SKM-1 (cell line): ENCODE measurements at regions not wholly inside any gene's neighbourhood (a gene's known extent, or its start where the extent isn't known, plus 50 kb on each side); places are given as distances from the start of the nearest gene placed in this dataset.

Experiments
- DNase-seq: peaks from one replicate; lab custom pipeline; 2025; ENCODE audit not compliant: unreplicated experiment; lab: John Stamatoyannopoulos, UW

GRCh38 chr13:40103864-40104263 is 448.4 kb downstream of the COG6 start:
- no peak for DNase-seq

- DNase-seq, result no peak
Observed at GRCh38 chr13:40105231-40105630, 449.8 kb downstream of the COG6 start.

DNA sequence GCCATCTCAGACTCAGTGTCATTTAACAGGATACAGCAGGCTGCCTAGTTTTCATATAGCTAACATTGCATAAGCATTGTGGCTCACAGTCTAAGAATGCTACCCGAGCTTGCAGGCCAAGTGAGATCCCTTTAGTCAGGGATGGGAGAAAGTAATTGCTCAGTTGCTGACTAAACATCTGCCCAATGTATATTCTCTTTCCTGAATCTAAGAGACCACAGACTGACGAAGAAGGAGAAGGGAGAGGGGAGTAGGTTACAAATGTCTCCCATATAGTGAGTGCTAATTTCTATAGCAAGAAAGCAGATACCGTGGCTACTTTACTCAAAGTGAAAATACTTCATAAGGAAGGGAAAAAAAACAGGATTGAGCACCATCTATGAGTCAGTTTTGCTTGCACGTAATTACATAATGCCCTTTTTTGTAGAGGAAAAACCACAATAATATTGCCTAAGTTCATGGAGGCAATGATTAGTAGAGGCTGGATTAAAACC is 453.9 kb downstream of the COG6 start:
- DNase-seq, result no peak

GRCh38 chr13:40113643-40114304 is 458.3 kb downstream of the COG6 start:
- no peak for DNase-seq

DNA sequence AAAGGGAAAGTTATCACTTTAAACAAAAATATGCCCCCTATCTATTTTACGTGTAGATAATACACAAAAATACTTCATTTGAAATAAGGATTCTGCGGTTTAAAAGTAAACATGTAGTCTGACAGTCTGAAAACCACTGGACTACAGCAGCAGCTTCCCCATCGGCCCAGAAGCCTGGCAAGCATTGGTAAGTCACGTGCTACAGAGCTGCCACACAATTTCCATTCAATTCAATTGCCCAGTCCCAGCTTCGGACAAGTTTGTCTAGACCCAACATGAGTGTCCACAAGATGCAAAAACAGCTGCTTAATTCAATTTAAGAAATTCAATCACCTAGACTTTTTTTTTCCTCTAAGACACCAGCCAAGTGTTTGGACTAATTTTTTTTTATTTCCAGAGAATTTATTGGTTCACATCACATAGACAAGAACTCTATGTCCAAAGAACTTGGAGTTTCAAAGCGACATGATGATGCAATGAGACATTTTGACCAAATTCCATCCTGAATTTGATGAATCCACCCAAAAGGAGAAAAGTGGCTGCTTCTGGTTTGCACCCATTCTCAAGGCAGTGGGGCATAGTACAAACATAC is 458.9 kb downstream of the COG6 start:
- no peak for DNase-seq

DNA sequence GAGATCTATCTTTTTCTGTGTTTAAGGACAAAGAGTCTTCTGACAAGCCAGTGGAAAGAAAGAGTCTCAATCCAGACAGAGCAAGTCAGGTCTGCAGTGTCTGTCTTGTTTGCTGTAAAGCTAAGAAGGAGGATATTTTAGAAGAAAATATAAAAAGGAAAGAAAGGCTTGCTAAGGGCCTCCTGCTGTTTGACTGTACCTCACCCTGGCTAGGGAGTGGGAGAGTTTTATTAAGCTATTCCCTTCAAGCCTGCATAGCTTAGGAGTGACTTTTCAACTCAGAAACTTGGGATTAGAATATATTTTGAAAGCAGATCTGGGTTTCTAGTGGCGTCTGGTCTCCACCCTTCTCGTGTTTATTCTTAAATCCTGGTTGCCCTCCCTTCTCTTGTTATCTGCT is 460.0 kb downstream of the COG6 start:
- no peak for DNase-seq

DNA sequence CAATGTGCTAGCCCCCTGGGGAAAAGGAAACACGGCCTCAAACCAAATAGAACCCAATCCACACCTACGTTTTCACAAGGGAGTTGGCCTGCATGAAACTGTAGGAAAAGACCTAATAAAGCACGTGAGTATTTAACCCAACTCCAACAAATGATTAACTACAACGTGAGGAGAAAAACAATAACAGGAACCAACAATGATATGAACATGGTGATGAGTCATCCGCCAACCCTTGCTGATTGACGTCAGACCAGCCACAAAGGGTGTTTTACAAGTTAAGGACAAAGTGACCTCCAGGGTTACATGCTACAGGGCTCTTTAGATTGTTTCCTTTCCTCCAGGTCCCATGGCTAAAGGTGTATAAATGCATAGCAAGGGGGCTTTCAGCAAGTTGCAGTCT is 460.5 kb downstream of the COG6 start:
- DNase-seq, result no peak

DNA sequence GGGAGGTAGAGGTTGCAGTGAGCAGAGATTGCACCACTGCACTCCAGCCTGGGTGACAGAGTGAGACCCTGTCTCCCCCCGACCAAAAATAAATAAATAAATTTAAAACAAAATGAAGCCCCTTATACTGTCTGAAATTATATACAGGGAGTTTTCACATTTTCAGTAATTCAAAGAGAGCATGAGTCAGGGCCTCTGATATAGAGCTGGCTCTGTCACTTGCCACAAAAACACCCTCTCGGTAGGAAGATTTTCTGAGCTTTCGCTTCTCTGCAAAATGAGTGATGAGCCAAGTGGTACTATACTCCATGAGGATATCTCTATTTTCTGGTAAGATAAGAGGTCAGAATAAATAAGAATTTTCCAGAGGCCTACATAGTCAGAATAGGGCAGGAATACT is 462.9 kb downstream of the COG6 start:
- no peak for DNase-seq

- no peak for DNase-seq
Observed at GRCh38 chr13:40119852-40120251, 464.4 kb downstream of the COG6 start.

DNA sequence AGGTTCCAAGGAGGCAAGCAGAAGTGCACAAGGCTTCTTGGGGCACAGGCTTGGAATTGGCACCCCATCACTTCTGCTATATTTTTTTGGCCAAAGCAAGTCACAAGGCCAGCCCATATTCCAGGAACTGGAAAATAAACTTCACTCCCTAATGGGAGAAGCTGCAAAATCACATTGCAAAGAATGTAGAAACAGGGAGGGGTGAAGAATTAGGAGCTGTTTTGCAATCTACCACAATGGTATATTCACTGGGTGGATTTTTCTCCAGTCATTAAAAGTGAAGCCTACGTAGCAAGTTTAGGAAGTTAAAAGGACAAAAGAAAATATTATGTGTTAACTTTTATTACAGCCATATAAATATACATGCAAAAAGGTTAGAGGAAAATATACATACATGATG is 464.8 kb downstream of the COG6 start:
- no peak for DNase-seq

GRCh38 chr13:40120781-40121180 is 465.3 kb downstream of the COG6 start:
- DNase-seq, result no peak

DNA sequence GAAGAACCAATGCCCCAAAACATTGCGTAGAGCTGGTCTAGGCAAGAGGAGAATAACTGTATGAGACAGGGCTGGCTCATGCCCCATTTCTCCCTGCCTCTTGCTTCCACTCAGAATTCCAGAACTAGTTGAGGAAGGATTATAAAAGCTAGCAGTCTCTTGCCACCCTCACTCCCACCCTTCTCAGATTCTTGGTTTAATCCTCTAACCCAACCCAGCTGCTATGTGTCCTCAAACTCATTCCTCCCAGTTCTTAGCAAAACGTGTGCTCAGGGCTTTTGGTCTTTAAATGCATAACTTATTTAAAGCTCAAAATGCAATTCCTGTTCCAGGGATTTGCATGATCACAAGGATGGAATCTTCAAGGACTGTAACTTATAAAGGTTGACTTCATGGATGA is 466.3 kb downstream of the COG6 start:
- DNase-seq, result no peak

DNA sequence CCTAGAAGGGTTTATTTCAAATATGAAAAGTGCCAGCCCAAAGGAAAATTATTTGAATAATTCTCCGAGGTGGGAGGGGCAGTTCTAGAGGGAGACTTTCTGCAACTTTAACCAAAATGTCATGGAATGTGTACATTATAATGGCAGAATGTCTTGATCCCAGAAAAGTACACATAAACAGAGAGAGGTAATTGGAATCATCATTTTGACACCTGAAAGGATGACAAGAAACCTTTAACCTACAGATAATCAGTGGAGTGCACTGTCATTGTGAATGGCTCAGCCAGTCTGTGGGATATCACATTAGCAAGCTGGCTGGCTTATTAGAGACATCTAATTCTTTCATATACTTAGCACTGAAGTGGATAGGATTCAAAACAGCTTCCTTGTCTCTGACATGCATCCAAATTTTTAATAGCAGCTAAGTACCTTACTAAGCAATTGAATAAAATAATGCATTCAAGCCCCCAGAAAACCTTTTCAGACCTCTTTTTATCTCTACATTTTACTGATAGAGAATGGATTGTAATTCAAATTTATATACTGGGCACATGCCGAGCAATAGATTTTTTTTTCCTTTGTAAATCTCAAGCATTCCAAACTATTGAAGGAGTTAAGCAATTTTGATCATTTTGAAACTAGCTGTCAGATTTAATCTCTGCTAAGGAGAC is 468.6 kb downstream of the COG6 start:
- DNase-seq, result no peak

- no peak for DNase-seq
Observed at GRCh38 chr13:40124633-40125015, 469.2 kb downstream of the COG6 start.

DNA sequence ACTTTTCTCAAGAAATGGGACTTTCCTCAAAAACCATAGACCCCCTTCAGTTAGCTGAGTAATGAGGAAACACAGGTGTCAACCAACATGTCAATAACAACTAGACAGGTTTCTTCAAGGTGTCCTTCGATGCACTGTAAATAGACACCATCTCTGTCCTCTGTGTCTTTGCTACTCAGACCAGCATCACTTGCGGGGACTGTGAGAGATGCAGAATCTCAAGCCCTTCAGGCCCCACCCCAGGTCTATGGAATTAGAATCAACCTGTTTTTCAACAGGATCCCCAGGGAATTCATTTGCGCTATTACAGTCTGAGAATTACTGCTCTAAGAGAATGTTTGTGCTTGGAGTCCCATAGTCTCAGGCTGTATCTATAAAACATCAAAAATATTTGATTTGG is 469.9 kb downstream of the COG6 start:
- no peak for DNase-seq

GRCh38 chr13:40126306-40127085 is 471.0 kb downstream of the COG6 start:
- DNase-seq, result no peak

- no peak for DNase-seq
Observed at GRCh38 chr13:40127476-40127875, 472.0 kb downstream of the COG6 start.

GRCh38 chr13:40127925-40128324 is 472.5 kb downstream of the COG6 start:
- DNase-seq, result no peak

- DNase-seq, result no peak
Observed at GRCh38 chr13:40129467-40129866, 474.0 kb downstream of the COG6 start.

DNA sequence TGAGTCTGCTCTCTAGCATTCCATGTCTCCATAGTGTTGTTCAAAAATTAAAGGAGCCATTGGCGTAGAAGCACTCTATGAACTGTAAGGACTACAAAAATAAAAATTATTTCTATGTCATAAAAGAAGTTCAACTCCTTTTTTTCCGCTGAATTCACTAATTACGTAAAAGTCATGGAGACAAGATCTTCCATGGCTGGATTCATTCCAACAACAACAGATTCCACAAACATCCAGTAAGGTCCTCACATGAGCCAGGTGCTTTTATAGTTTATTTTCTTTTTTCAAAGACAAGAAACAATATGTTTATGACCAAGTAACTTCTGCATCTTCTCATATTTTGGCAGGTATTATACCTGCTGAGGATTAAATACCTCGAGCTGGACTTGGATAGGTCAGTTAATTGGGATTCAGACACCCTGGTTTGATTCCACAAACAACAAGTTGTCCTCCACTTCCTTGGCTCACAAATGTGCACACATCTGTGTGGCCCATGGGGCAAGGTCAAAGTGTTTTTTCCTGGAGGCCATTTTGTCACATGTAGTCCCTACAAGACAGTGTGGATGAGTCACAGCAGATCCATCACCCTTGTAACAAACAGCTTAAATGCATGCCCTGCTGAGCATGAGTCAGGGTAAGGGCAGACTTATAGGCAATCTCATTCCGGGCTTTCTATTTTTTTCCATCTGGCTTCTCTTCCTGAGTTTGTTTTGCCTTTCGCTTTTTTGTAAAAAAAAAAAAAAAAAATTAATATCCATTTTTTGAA is 475.6 kb downstream of the COG6 start:
- DNase-seq, result no peak

- DNase-seq, result no peak
Observed at GRCh38 chr13:40132249-40132648, 476.8 kb downstream of the COG6 start.
